ENCODE measurements at regions not wholly inside any gene's neighbourhood (a gene's known extent, or its start where the extent isn't known, plus 50 kb on each side); places are given as distances from the start of the nearest gene placed in this dataset.

DNA sequence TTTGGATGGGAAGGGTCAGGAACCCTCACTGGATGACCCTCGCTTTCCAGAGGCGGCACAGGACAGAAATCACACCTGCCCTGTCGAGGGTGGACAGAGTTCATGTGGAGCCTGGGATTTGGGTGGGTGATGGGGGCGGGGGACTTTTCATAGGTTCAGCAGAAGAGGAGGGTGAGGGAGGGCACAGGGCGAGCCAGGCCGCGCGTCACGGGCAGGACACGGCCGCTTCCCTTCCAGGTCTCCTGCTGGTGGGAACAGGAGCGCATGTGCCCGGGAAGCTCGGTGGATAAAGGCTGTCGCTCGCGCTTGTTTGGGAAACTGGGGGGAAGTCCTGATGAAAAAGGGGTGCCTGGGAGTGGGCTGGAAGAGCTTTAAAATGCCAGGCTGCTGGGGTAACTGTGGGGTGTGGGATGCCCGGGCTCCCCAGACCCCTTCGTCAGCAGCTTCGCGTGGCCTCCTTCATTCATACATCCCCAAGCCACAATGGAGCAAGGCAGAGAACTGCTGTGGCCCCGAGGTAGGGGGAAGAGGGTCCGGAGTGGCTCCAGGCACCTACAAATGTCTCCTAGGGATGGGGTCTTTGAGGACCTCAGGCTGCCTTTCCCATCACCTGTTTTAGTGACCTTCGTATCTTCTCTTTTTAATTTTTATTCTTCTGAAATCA lies 102.2 kb downstream of the DACT2 start:
- DNase-seq (ENCODE audit: low spot score in 2 of 2): no peak
- no peaks in the 10 kb centered on the region for H3K36me3 ChIP-seq
- H3K9me3 ChIP-seq: no peaks in the 10 kb centered on the region
- H3K4me1 ChIP-seq: peaks cover 0 to 45% (median 3%) of the 10 kb centered on the region in 4 donors
- whole genome bisulfite sequencing, 2 donors: 83 to 93% methylated on average over 24 of the region's 24 CpGs
- H3K27ac ChIP-seq: peak overlapping the region in 1 of 4 donors; percentile 6
- H3K27me3 ChIP-seq: no peaks in the 10 kb centered on the region
- TF ChIP-seq POLR2A (IDR thresholded peaks at IDR 0.05) (no peak), EP300 (IDR thresholded peaks at IDR 0.05) (no peak)
- TF ChIP-seq, protein P1, sequence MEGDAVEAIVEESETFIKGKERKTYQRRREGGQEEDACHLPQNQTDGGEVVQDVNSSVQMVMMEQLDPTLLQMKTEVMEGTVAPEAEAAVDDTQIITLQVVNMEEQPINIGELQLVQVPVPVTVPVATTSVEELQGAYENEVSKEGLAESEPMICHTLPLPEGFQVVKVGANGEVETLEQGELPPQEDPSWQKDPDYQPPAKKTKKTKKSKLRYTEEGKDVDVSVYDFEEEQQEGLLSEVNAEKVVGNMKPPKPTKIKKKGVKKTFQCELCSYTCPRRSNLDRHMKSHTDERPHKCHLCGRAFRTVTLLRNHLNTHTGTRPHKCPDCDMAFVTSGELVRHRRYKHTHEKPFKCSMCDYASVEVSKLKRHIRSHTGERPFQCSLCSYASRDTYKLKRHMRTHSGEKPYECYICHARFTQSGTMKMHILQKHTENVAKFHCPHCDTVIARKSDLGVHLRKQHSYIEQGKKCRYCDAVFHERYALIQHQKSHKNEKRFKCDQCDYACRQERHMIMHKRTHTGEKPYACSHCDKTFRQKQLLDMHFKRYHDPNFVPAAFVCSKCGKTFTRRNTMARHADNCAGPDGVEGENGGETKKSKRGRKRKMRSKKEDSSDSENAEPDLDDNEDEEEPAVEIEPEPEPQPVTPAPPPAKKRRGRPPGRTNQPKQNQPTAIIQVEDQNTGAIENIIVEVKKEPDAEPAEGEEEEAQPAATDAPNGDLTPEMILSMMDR (IDR thresholded peaks at IDR 0.05): no peak
- H3K4me3 ChIP-seq: no peak overlapping the region

DNA sequence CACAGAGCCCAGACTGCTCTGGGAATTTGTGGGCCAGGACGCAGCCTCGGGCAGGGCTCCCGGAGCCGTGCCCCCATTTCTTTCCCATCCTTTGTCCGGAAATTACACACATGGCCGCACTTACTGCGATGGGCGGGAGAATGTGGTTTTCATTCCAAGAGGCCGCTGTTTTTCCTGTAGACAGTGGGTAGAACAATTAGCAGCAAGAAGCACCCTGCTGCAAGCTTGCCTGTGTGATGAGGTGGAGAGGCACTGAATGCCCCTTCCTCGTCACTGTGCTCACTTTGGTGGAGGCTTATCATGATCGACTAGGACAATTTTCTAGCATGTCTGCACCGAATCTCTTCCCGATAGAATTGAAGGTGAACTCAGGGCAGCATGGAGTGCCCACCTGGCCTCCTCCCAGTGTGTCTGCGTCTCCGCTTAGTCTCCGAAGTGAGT lies 102.8 kb downstream of the DACT2 start:
- H3K4me3 ChIP-seq: no peak overlapping the region
- H3K4me1 ChIP-seq: peaks cover 0 to 42% (median 3%) of the 10 kb centered on the region in 4 donors
- no peaks in the 10 kb centered on the region for H3K27me3 ChIP-seq
- no peak overlapping the region for H3K27ac ChIP-seq
- H3K36me3 ChIP-seq: no peaks in the 10 kb centered on the region
- no peak for DNase-seq (ENCODE audit: low spot score in 2 of 2)
- 43 to 44% methylated on average over 16 of the region's 16 CpGs for WGBS, 2 donors
- H3K9me3 ChIP-seq: no peaks in the 10 kb centered on the region
- TF ChIP-seq EP300 (IDR thresholded peaks at IDR 0.05): no peak
- TF ChIP-seq, protein P1 (IDR thresholded peaks at IDR 0.05): no peak

DNA sequence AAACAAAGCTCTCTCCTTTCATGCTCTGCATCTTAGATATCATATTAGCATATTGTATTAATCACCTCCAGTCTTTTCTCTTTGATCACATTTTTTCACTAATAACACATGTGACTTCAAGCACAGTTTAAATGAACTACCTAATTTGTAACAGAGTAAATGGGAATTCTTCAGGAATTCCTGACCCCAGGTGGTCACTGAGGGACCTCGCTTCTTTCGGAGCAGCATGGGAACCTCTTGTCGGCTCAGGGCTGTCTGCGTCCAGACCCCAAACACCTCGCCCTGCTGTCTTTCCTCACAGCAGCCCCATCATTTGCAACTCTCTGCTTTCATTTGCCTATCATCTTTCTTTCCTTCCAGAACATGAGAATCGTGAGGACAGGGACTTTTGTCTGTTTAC lies 103.5 kb downstream of the DACT2 start:
- Histone ChIP-seq H3K4me1 (peaks cover 0 to 37% (median 3%) of the 10 kb centered on the region in 4 donors), H3K27ac (no peak overlapping the region), H3K4me3 (no peak overlapping the region), H3K27me3 (no peaks in the 10 kb centered on the region), H3K9me3 (no peaks in the 10 kb centered on the region), H3K36me3 (no peaks in the 10 kb centered on the region)
- DNase-seq (ENCODE audit: low spot score in 2 of 2): no peak
- TF ChIP-seq, protein P1 (IDR thresholded peaks at IDR 0.05): no peak
- TF ChIP-seq POLR2A (IDR thresholded peaks at IDR 0.05): no peak
- TF ChIP-seq EP300 (IDR thresholded peaks at IDR 0.05): no peak
- WGBS, 2 donors: 49 to 57% methylated on average over 6 of the region's 6 CpGs

DNA sequence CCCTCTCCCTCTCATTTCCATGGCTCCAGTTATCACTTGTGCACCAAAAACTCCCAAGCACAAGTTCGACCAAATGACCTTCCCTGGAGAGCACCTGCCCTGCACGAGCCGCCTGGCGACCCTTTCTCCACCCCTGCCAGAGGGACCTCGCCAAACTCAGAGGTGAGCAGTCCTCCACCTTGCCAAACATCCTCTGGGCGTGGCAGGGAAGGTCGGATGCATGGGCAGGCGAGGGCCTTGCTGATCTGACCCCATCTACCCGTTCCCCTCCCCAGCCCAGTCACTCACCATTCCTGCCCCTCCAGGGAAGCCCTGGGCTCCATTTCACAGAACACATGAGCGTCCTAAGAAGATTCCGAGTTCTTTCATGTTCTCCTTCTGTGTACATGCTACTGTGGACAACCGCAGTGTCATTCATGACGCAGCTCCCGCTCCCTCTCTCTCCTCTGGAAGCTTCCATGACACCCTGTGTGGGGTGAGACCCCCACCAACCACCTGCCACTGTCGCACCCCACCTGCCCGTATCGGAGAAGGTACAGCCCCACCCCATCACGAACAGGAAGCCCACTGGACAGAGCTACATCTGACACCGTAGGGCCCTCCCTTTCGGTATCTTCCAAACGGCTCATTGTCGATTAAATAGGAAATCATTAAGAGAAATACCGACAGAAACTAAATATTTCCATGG lies 104.3 kb downstream of the DACT2 start:
- Histone ChIP-seq H3K4me3 (no peak overlapping the region), H3K9me3 (no peaks in the 10 kb centered on the region), H3K27ac (no peak overlapping the region), H3K4me1 (peaks cover 0 to 37% (median 3%) of the 10 kb centered on the region in 4 donors), H3K36me3 (no peaks in the 10 kb centered on the region), H3K27me3 (no peaks in the 10 kb centered on the region)
- no peak for DNase-seq (ENCODE audit: low spot score in 2 of 2)
- no peak for TF ChIP-seq POLR2A (IDR thresholded peaks at IDR 0.05)
- TF ChIP-seq, protein P1 (IDR thresholded peaks at IDR 0.05): no peak
- TF ChIP-seq EP300 (IDR thresholded peaks at IDR 0.05): no peak
- 87 to 88% methylated on average over 23 of the region's 23 CpGs for WGBS, 2 donors

DNA sequence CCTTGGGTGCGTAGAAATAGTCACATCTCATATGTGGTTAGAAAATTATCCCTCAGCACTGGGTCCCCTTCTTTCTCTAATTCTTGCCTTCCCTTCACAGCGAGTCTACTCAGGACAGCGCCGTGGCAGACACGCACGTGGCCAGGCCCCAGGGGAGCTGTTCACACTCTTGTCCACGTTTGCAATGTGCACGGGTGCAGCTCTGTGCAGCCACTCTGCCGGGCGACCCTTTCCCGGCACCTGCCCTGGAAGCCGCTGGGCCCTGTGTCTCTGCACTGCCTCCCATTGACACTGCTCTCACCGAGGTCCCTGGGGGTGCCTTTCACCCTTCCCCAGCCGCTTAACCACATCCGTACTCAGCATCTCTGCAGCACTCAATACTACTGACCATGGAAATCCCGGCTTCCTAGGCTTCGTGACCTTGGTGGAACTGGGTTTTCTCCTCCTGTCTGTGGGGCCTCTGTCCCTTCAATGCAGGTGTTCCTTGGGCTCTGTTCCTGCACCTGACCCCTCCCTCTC lies 104.9 kb downstream of the DACT2 start:
- WGBS, 2 donors: 84 to 87% methylated on average over 17 of the region's 17 CpGs
- Histone ChIP-seq H3K4me3 (no peak overlapping the region), H3K27ac (no peak overlapping the region), H3K36me3 (no peaks in the 10 kb centered on the region), H3K4me1 (peaks cover 0 to 33% (median 3%) of the 10 kb centered on the region in 4 donors), H3K9me3 (no peaks in the 10 kb centered on the region), H3K27me3 (no peaks in the 10 kb centered on the region)
- TF ChIP-seq, protein P1 (IDR thresholded peaks at IDR 0.05): no peak
- TF ChIP-seq POLR2A (IDR thresholded peaks at IDR 0.05) (no peak), EP300 (IDR thresholded peaks at IDR 0.05) (no peak)
- DNase-seq (ENCODE audit: low spot score in 2 of 2): no peak
